ENCODE measurements at regions not wholly inside any gene's neighbourhood (a gene's known extent, or its start where the extent isn't known, plus 50 kb on each side); places are given as distances from the start of the nearest gene placed in this dataset.

DNA sequence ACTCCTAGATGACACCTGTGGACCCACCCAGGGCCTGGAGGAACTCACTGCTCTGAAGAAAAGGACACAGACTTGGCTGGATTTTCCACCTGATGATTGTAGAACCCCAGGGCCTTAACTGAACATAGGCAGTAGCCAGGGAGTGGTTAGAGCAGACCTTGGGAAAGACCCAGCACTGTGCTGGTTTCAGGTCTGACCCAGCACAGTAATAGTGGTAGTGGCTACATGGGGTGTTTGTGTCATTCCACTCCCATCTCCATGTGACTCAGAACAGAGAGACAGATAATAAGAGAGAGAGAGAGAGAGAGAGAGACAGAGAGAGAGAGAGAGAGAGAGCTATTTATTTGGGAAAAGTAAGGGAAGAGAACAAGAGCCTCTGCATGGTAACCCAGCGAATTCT, 239.1 kb upstream of the MEOX2 start:
- DNase-seq (ENCODE audit: low spot score) = no peak

DNA sequence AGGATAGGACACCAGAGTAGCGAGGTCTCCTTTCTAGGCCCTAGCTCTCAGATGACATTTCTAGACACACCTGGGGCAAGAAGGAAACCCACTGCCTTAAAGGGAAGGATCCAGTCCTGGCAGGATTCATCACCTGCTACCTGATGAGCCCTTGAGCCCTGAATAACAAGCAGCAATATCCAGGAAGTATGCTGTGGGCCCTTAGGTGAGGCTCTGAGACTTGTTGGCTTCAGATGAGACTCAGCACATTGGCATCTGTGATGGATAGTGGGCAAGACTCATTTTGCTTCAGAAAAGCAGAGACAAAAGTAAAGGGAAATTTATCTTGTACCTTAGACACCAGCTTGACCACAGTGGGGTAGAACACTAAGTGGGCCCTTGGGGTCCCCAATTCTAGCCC, 238.4 kb upstream of the MEOX2 start:
- no peak for DNase-seq (ENCODE audit: low spot score)

DNA sequence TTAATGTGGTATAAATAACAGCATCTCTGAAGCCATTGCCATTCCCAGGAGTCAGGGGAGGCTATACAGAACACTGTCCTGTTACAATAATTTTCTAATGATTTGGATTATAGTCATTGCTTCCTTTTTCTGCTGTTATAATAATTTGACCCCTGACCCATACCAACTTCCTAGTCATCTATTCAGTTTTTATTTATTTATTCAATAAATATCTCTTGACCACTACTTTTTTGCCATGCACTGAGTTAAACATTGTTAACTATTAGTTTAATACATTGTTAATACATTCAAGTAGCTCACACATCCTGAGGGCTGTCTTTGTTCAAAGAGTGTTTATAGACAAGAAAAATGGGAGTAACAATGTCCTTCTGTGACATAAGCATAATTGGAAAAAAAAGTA, 235.5 kb upstream of the MEOX2 start:
- no peak for DNase-seq (ENCODE audit: low spot score)

DNA sequence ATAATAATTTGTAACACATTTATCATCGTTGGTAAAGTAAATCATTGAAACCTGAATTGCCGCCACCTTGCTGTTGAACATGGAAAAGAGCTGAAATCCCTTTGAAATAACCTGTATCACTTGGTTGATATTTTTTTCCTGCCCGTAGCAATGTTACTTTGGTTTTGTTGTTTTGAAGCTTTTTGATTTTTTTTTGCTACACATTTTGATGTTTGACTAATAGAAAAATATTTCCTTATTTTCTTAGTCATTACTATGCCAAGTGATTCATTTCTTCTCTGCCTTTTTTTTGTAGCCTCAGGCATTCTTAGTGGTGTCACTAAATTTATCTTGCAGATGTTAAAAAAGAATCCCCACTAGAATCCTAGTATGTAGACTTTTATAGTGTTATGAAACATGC, 235.1 kb upstream of the MEOX2 start:
- DNase-seq (ENCODE audit: low spot score) = peak; percentile 14

DNA sequence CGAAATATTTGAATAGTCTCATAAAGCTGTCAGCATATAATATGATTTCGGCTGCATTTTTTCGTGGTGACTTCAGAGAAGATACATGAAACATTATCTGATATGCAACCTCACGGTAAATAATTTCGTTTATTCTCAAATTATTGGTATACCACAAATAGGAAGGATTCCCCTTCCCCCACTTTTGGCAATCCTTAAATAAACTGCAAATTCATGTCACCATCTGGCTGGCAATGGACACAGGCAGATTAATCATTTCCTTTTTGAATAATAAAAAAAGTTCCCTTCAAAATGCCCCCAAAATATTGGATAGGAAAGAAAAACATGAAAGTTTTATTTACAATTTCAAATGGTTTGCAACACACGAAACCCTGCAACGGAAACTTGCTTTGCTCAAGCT, 234.5 kb upstream of the MEOX2 start:
- DNase-seq (ENCODE audit: low spot score) = no peak

DNA sequence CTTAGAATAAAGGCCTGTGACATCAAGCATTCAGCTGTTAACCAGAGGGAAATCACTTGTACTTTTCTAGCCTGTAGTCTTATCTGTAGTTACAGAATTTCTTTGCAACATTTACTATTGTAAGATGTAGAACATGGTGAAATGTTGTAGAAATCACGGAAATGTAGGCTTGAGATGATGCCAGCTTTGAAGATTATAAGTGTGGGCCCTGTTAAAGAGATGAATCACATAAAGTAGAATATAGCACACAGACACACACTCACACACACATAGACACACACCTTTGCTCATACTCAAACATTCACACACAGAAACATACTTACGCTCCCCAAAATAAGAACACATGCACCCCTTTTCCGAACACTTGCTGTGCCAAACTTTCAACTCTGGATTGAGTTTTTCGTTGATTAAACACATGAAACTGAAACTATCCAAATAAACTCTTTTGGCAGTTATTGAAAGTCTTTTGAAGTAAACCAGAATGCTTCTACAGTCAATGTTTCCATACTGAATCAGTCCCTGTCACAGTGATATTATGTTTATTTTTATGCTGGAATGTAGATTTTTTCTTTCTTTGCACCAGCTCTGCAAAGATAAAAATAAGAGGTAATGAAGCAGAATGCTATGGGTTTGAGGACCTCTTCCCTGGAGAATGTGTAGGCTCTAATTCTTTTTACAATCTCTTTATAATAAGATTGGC, 230.3 kb upstream of the MEOX2 start:
- DNase-seq (ENCODE audit: low spot score) = no peak

DNA sequence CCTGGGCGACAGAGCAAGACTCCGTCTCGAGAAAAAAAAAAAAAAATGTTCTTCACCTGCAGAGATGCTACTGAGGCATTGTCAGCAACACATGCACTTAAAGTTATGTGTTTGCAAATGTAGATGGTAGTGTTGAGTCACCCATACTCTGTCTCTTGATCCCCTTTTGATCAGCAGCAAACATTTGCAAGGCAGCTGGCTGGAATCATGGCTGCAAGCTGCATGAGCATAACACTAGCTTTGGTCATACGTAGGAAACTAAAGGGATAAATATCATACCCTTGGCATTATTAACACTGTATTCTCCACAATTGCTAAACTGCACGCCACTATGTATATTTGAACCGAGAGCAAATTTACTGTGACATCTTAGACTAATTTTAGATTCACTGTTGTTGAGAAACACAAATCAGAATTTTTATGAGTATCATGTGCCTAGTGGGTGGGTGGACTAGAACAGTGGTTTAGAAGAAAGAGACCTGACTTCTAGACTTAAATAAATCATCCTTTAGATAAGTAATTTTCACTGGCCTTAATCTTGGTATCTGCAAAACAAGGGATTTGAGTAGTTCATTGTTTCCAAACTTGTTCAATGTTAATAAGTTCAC, 229.3 kb upstream of the MEOX2 start:
- no peak for DNase-seq (ENCODE audit: low spot score)

DNA sequence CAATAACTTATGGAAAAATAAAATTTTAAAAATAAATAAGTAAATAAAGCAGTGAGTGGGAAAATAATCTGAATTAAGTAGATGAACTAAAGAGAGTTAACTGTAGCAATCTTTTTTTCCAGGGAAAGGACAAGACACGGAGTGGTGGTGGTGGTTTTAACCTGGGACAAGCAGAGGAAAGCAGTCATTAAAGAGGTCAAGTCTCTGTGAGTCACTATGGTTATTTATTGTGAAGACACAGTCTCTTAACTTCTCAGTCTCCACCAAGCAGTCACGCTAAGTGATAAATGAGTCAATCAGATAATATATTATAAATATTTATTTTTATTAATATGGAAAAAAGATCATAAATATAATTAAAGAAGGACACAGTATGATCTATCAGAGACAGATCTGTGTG, 228.1 kb upstream of the MEOX2 start:
- DNase-seq (ENCODE audit: low spot score) = no peak

DNA sequence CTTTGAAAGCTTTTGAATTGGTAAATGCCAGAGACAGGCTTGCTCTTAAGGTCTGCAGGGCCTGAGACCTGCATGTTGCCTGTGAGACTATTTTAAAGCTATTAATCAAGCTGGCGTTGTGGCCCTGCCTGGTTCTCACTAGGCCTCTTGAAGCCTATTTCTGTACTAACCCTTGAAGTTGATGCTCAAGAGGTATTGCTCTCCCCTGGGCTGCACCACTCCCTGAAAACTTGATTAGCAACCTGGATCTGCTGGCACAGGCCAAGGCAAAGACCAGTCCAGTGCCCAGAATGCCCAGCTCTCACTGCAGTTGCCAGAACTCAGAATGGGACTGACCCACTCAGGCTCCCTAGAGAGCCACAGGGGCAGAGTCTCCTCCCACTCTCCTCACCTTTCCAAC, 220.0 kb upstream of the MEOX2 start:
- no peak for DNase-seq (ENCODE audit: low spot score)

DNA sequence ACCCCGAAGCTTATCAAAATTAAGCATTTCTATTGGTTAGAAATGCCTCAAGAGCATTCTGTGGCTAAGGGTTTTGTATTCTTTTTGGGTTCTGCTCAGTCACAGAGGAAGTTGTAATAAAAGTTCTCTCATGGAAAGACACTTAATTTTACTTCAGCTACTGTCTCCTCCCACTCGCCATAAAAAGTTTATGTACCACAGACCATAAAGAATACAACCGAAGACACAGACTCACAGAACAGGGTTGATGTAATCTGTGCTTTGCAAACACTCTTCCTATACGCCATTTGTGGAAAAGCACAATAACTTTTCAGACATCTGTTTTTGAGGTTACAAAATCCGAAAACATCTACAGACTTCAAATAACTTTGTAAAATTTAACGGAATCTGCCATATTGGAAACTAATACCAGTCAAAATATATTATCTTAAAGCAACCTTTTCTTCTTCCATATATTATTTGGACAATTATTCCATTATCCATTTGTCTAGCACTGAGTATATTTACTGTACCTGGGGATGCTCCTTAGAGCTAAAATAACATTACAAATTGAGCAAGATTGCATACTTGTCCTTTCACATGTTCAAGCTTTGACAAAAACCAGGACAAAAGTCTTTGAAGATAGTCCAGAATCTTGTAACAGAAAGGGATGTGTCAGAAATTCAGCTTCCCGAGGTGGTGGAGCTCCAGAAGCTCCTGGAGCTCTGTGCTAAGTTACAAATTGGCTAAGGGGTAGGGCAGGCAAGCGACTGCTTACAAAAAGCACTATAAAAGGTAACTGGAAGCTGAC, 219.0 kb upstream of the MEOX2 start:
- DNase-seq (ENCODE audit: low spot score) = no peak

DNA sequence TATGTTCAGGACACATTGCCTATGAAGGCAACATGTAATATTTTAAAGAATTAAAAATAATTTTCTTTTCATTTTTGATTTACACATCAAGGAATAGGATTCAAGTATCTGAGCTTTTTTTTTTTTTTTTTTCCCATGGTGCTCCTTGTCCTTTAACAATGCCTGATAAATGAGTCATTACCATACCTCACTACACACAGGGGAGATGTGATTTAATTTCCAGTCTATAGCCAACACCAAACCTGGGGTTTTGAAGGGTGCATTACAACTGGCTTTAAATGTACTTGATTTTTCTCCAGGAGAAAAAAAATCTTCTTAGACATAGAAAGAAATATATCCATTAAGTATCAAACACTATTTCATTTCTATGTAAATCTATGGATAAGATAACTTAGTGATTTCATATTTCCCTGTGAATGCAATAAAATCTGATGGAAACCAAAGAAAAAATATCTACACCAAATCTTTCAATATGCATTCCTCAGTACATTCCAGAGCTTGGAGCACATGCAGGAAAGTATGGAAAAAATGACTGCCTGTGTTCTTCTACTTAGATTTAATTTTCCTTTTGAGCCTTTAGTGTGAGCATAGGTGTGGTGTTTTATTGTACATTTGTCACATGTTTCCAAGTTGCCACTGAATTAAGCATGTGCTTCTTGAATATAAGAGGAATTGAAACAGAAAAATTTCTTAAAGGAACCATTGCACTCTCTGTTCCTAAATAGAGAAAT, 204.8 kb upstream of the MEOX2 start:
- DNase-seq (ENCODE audit: low spot score) = no peak

DNA sequence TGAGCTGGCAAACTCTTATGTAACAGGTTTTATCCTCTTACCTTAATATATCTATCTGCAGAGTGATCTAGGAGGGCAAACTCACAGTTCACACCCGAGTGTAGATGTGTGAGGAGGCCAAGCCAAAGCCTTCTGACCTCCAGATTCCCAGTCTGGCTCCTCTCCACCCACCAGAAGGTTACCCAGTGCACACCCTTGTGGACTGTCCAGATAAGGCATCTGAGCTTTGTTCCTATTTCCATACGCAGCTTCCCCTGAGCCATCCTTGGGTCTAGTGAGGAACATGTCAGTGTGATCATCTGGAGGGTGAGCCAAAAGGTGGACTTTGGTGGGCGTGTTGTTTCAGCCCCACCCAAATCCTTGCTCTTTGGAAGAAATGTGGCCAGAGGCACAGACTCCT, 203.0 kb upstream of the MEOX2 start:
- DNase-seq (ENCODE audit: low spot score) = peak; percentile 47

DNA sequence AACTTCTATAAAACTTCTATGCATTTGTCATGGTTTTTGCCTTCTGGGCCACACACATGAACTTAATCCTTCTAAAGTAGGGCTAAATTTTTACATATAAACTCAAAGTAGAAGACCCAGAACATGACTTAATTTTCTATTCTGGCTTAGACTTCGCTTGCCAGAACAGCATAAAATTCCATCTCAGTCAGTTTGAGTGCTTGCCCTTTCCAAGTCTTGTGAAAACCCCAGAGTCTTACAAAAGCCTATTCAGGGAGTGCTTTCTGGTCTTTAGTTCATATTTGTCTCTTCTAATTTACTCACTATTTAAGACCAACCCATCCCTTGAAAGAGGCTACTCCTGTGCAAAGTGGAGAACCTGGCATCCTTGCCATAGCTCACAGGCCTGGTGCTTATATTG, 201.6 kb upstream of the MEOX2 start:
- no peak for DNase-seq (ENCODE audit: low spot score)

DNA sequence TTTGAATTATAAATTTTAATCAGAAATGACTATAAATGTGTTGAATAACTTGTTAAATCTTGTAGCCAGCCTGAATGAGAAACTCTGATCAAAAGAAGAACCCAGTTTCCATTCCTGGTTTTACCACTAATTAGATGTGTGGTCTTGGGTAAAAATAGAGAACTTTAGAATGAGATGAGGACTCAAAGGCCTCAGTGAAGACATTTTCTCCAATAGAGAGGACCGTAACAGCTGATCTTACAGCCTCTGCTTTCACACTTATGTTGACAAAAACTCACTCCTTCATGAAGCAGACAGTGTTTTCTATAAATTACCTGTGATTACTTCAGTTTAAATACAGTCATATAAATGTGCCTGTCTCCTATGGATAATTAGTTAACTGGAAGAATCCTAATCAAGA, 200.1 kb upstream of the MEOX2 start:
- DNase-seq (ENCODE audit: low spot score) = no peak

DNA sequence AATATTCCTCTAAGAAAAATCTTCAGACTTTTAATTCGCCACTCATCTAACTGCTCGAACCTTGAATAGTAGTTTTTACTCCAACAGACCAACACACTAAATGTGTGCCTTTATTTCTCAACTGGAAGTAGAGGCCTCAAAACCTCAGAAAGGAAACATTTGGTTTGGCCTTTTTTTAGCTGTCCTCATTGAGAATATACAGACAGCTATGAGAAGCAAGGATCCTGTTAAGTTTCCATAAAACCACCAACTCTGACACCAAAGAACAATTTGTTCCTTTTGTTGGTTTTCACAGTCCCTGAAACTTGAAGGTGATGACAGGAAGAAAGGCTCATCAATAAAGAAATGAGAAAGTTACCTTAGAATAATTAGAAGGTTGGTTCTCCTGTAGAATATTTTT, 199.2 kb upstream of the MEOX2 start:
- DNase-seq (ENCODE audit: low spot score) = no peak

DNA sequence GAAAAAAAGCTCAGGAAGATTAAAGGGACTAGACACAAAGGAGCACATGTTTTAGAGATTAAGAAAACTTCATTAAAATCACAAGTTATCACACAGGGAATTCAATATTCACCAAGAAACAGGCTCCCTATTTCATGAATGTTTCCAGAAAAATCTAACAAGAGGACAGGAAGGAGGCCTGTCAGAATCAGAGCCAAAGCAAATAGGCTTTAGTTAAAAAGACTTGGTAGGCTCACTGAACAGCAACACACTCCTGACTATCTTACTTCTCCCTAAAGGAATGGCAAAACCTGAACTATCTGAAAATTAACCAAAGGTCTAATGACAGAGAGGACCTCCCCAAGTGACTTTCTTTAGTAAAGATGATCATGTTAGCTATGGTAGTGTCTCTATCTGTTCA, 188.3 kb upstream of the MEOX2 start:
- DNase-seq (ENCODE audit: low spot score) = no peak

DNA sequence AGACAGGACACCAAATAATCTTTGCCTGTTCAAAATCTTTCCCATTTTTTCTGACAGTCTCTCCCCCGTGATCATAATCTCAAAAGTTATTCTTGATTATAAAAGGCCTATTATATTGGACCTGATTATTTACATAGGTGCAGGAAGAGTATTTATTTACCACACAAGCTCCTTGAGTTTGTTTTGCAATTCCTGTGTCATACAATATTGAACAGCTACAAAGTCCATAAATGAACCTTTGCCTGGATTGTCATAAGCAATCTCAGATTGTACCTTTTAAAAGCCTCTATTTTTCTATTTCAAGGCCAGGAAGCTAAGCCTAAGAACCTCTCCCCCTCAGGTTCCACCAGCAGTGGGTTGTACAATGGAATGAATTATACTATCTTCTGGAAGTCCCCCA, 183.9 kb upstream of the MEOX2 start:
- DNase-seq (ENCODE audit: low spot score) = peak; percentile 19

DNA sequence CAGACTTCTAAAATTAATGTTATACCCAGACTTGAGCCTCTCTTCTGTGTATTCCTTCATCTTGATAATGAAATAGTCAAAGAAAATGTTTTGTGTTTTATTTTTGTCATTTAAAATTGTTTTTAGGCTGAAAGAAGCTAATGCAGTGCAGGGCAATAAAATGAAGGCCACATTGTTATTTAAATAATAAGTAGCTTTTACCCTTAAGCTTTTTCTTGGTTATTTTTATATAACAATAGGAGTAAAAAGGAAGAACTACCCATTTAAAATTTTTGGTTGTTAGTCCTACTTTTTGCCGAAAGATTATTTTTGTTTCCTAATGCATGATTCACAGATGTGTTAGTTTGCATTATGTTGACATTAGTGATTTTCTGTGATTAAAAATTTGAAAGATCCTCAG, 181.0 kb upstream of the MEOX2 start:
- no peak for DNase-seq (ENCODE audit: low spot score)

DNA sequence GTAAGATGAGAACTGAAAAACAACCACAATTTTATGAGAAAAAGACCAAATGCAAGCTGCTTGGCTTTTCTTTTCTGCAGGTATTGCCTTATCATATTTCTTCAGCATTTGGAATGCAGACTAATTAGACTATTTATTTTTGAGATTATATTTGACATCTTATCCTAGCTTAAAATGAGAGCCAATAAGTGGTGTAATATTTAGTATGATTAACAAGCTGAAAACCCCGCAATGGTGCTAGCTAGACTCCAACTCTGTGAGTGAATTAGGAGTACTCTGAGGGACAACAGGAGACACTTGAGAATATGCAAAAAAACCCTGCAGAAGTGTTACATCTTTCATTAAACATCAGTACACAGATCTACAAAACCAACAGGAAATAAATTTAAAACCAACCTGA, 180.3 kb upstream of the MEOX2 start:
- no peak for DNase-seq (ENCODE audit: low spot score)

DNA sequence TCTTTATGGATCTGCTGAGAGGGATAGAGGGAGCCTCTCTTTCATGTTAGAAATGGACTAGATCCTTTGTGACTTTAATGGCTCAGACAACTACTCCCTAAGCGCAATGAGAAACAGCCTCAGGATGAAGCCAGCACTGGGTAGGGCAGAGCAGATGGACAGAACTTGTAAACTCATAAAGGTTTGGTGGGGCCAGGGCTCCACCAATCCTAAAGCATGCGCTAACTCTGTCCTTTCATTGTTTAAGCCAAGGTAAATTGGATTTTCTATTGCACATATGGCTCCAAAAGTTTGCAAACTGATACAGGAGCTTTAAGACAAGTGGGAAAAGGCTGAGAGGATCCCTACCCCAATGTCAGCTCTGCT, 178.1 kb upstream of the MEOX2 start:
- no peak for DNase-seq (ENCODE audit: low spot score)

DNA sequence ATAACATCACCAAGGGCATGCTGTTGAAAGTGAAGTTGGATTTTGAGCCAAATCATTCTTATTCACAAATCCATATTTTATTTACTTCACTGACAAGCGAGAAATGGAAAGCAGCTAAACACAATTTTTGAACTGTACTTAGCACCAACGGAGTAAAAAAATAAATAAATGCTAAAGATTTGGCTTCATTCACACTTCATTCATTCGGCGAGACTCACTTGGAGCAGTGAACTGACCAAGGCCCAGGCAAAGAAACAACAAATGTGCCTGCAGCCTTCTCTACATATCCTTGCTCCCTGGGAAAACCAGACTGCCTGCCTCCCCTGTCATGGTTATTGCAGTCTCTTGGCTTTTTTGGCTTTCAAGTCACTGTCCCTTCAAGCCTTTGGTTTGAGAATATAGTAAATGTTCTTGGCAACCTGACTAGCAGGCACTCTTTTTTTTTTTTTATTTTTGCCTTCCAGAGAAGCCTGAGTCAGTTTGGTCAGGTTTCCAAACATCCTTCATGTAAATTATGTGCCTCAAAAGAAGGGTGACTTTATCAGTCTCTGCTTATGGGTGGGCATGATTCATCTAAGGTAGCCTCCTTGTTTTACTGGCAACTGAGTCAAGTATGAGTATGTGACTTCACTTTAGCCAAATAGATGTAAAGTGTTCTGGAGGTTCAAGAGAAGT, 177.6 kb upstream of the MEOX2 start:
- DNase-seq (ENCODE audit: low spot score) = no peak

DNA sequence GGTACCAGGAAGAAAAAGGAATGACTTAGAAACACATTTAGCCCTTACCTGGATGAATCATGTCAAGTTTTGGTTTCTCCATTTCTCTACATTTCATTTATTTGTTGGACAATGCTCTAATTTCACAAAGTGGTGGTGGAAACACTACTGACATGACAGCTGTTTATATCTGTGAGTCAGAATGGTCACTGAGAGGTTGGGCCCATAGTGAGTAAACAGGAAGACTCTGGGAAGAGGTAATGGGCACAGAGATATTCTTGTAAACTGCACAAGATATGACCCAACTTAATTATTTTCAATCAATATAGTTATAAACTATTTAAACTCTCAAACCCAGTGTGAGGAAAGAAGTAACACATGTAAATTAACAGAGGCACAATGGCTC, 176.3 kb upstream of the MEOX2 start:
- no peak for DNase-seq (ENCODE audit: low spot score)

All from HT-29 (cell line).